ENCODE measurements at regions not wholly inside any gene's neighbourhood (a gene's known extent, or its start where the extent isn't known, plus 50 kb on each side); places are given as distances from the start of the nearest gene placed in this dataset.

GRCh38 chr5:139740138-139740991 lies 55.2 kb upstream of the PSD2 start (continued):
- TF ChIP-seq POLR2AphosphoS2 (IDR thresholded peaks at IDR 0.05; ENCODE audit: low read depth, low read length) (no peak), RAD51 (IDR thresholded peaks at IDR 0.05) (no peak), ZBTB4 (CRISPR knock-in tag; IDR thresholded peaks at IDR 0.05) (no peak), ATF2 (IDR thresholded peaks at IDR 0.05; ENCODE audit: low read length) (no peak), RUNX3 (IDR thresholded peaks at IDR 0.05; ENCODE audit: low read length) (peak; percentile 64; the same call in 1 of the 2 replicates), ZNF687 (IDR thresholded peaks at IDR 0.05) (peak; percentile 75), MTA2 (IDR thresholded peaks at IDR 0.05; ENCODE audit: low read depth) (peak; percentile 46; the same call in 1 of the 2 replicates), BHLHE40 (IDR thresholded peaks at IDR 0.05; ENCODE audit: borderline replicate concordance in 1 of 2, low read depth in 2 of 2, low read length in 1 of 2) (peak; percentile 98 to 99), ESRRA (IDR thresholded peaks at IDR 0.05; ENCODE audit: low read length) (no peak), CHD4 (IDR thresholded peaks at IDR 0.05) (no peak), NR2C2 (IDR thresholded peaks at IDR 0.05; ENCODE audit: borderline replicate concordance, control insufficient read depth, insufficient read length, low read depth) (no peak), ETV6 (conservative IDR thresholded peaks at IDR 0.05 in 1 of 2, IDR thresholded peaks at IDR 0.05 in 1 of 2; ENCODE audit: borderline replicate concordance in 1 of 2, low read depth in 1 of 2) (no peak), TARDBP (IDR thresholded peaks at IDR 0.05; ENCODE audit: borderline replicate concordance) (no peak), FOXK2 (IDR thresholded peaks at IDR 0.05) (no peak), TCF3 (IDR thresholded peaks at IDR 0.05; ENCODE audit: borderline replicate concordance, insufficient read depth, low read depth, low read length) (no peak), NBN (IDR thresholded peaks at IDR 0.05) (no peak), MLLT1 (IDR thresholded peaks at IDR 0.05) (0 out of 2 replicates have a peak, but pooled peaks have one; percentile 64)

Measured in GM12878 (cell line).